ENCODE measurements at regions not wholly inside any gene's neighbourhood (a gene's known extent, or its start where the extent isn't known, plus 50 kb on each side); places are given as distances from the start of the nearest gene placed in this dataset.

GRCh38 chr17:34527908-34528470, 51.4 kb upstream of the TMEM132E start:
- no peaks in the 10 kb centered on the region for H3K23me2 ChIP-seq (ENCODE audit: insufficient read length, low read depth, low read length, poor library complexity, severe bottlenecking)
- no peak overlapping the region for H3K27ac ChIP-seq (ENCODE audit: insufficient read length, low read depth, low read length)
- DNase-seq, result peak; percentile 82

More at GRCh38 chr17:34527908-34528470, 51.4 kb upstream of the TMEM132E start:
- Histone ChIP-seq H2BK5ac (ENCODE audit: insufficient read length, low read length) (no peak overlapping the region), H3K18ac (ENCODE audit: insufficient read length, low read depth, low read length) (no peak overlapping the region), H2BK12ac (ENCODE audit: insufficient read length, low read depth, low read length) (no peak overlapping the region), H3K27me3 (ENCODE audit: insufficient read depth, low read length) (no peaks in the 10 kb centered on the region), H2AK5ac (ENCODE audit: insufficient read length, low read length) (no peak overlapping the region), H4K5ac (ENCODE audit: insufficient read length, low read depth, low read length) (no peak overlapping the region), H3K14ac (ENCODE audit: insufficient read depth, low read length) (no peak overlapping the region), H2BK15ac (ENCODE audit: low read depth, low read length) (no peak overlapping the region), H4K20me1 (ENCODE audit: control insufficient read depth, insufficient read depth, insufficient read length) (no peaks in the 10 kb centered on the region), H3K9me3 (ENCODE audit: control insufficient read depth, low read depth, low read length) (no peaks in the 10 kb centered on the region), H3K4me1 (ENCODE audit: insufficient read depth, low read length) (peaks cover 2% of the 10 kb centered on the region; the same call in 1 of the 2 replicates), H4K91ac (ENCODE audit: insufficient read length, low read depth, low read length) (no peak overlapping the region), H3T11ph (ENCODE audit: low read length) (no peak overlapping the region), H3K56ac (ENCODE audit: insufficient read length, low read depth, low read length) (no peak overlapping the region), H3K79me1 (ENCODE audit: insufficient read depth, low read depth, low read length, poor library complexity, severe bottlenecking) (no peaks in the 10 kb centered on the region), H2BK120ac (ENCODE audit: low read depth, low read length, poor library complexity, severe bottlenecking) (no peak overlapping the region), H3K9ac (ENCODE audit: extremely low read depth, insufficient read length, low read length) (no peak overlapping the region), H2BK20ac (ENCODE audit: low read depth, low read length, poor library complexity, severe bottlenecking) (no peak overlapping the region), H2AFZ (ENCODE audit: low read length) (no peak overlapping the region), H3K23ac (ENCODE audit: insufficient read length, low read depth, low read length) (no peak overlapping the region), H3K79me2 (ENCODE audit: insufficient read depth, low read length) (no peaks in the 10 kb centered on the region), H4K8ac (replicated peaks; ENCODE audit: insufficient read length, low read depth, low read length) (no peak overlapping the region), H3K4ac (ENCODE audit: low read depth, low read length) (no peak overlapping the region), H3K4me2 (ENCODE audit: insufficient read depth, insufficient read length, low read length) (no peak overlapping the region)
- Mint-ChIP-seq H3K27me3 (ENCODE audit: low read depth) (peaks cover 3% of the 10 kb centered on the region; the same call in 1 of the 2 replicates), H3K9me3 (no peaks in the 10 kb centered on the region; a peak in 1 of 5 replicates), H3K27ac (no peak overlapping the region), H3K4me1 (peaks cover 6 to 17% of the 10 kb centered on the region in 2 experiments), H3K4me3 (no peak overlapping the region), H3K36me3 (ENCODE audit: insufficient read depth in 1 of 3, low read depth in 3 of 3) (no peaks in the 10 kb centered on the region)
- WGBS (ENCODE audit: extremely low coverage, insufficient read length, low lambda C conversion rate), result no CpG with 5 or more reads among the region's 13 CpGs
- peak; percentile 86 for TF ChIP-seq CTCF (conservative IDR thresholded peaks at IDR 0.05)
